ENCODE measurements at regions not wholly inside any gene's neighbourhood (a gene's known extent, or its start where the extent isn't known, plus 50 kb on each side); places are given as distances from the start of the nearest gene placed in this dataset.

- no peak for TF ChIP-seq CTCF (conservative IDR thresholded peaks at IDR 0.05; ENCODE audit: low read length)
- TF ChIP-seq EZH2phosphoT487 (IDR thresholded peaks at IDR 0.05; ENCODE audit: borderline replicate concordance): no peak
Observed at GRCh38 chr4:177070533-177071058, 239.1 kb upstream of the NEIL3 start.

All from Loucy (cell line).